DOHH2 (cell line): ENCODE measurements at regions not wholly inside any gene's neighbourhood (a gene's known extent, or its start where the extent isn't known, plus 50 kb on each side); places are given as distances from the start of the nearest gene placed in this dataset.

Source experiments
- H3F3A ChIP-seq: fragments of 200-600 bp; sonication (generic), shearing (Covaris generic); 2 replicates; pipeline ENCODE4 v1.6.0; 2016; ENCODE audit warnings: antibody characterized with exemption, mild to moderate bottlenecking; ENCODE audit not compliant: control insufficient read depth, insufficient read depth
- H3K27ac ChIP-seq: fragments of 200-600 bp; sonication (generic); 2 replicates; pipeline ENCODE4 v1.5.1; 2014; ENCODE audit warnings: low read depth, mild to moderate bottlenecking, low read length, moderate library complexity
- H3K27me3 ChIP-seq: fragments of 200-600 bp; sonication (generic); 2 replicates; pipeline ENCODE4 v1.6.1; 2014; ENCODE audit warnings: mild to moderate bottlenecking, low read length, mixed read lengths; ENCODE audit not compliant: control insufficient read depth
- H3K36me3 ChIP-seq: fragments of 200-600 bp; sonication (generic); 2 replicates; pipeline ENCODE4 v1.6.1; 2014; ENCODE audit warnings: mild to moderate bottlenecking, low read length, moderate library complexity, mixed read lengths; ENCODE audit not compliant: control insufficient read depth
- H3K4me1 ChIP-seq: fragments of 200-600 bp; sonication (generic); 2 replicates; pipeline ENCODE4 v1.6.1; 2014; ENCODE audit warnings: mild to moderate bottlenecking, low read length, mixed read lengths; ENCODE audit not compliant: control insufficient read depth
- H3K4me2 ChIP-seq: fragments of 200-600 bp; sonication (generic); 2 replicates; pipeline ENCODE4 v1.6.0; 2014; ENCODE audit warnings: mild to moderate bottlenecking, low read length, moderate library complexity
- H3K4me3 ChIP-seq: fragments of 200-600 bp; sonication (generic); 2 replicates; pipeline ENCODE4 v1.5.1; 2014; ENCODE audit warnings: mild to moderate bottlenecking, low read length, mixed read lengths
- H3K79me2 ChIP-seq: fragments of 200-600 bp; sonication (generic); 2 replicates; pipeline ENCODE4 v1.6.1; 2014; ENCODE audit warnings: mild to moderate bottlenecking, low read length, mixed read lengths; ENCODE audit not compliant: control insufficient read depth
- H3K9me2 ChIP-seq: fragments of 200-600 bp; sonication (generic); replicated peaks from 2 replicates; pipeline ENCODE4 v1.6.1; 2014; ENCODE audit warnings: mild to moderate bottlenecking, low read length, mixed read lengths; ENCODE audit not compliant: control insufficient read depth
- H3K9me3 ChIP-seq: fragments of 200-600 bp; sonication (generic); 2 replicates; pipeline ENCODE4 v1.6.1; 2014; ENCODE audit warnings: antibody characterized with exemption, low read length, mixed read lengths; ENCODE audit not compliant: control insufficient read depth, insufficient read depth
- H4K20me1 ChIP-seq: fragments of 200-600 bp; sonication (generic); 2 replicates; pipeline ENCODE4 v1.6.0; 2014; ENCODE audit warnings: low read depth, mild to moderate bottlenecking, antibody characterized with exemption, low read length, moderate library complexity; ENCODE audit not compliant: control insufficient read depth, insufficient read depth
- EZH2phosphoT487 ChIP-seq: fragments of 200-600 bp; sonication (generic); IDR thresholded peaks from 2 replicates; pipeline ENCODE4 v1.6.1; 2017; ENCODE audit warnings: borderline replicate concordance, mild to moderate bottlenecking, antibody characterized with exemption, low read length, moderate library complexity, mixed read lengths
- TF ChIP-seq, protein P1 (sequence below): fragments of 200-600 bp; sonication (generic); IDR thresholded peaks from one replicate; pipeline ENCODE4 v1.5.1; 2014; ENCODE audit warnings: antibody characterized with exemption, mild to moderate bottlenecking, low read depth, low read length; ENCODE audit not compliant: poor library complexity, severe bottlenecking

DNA sequence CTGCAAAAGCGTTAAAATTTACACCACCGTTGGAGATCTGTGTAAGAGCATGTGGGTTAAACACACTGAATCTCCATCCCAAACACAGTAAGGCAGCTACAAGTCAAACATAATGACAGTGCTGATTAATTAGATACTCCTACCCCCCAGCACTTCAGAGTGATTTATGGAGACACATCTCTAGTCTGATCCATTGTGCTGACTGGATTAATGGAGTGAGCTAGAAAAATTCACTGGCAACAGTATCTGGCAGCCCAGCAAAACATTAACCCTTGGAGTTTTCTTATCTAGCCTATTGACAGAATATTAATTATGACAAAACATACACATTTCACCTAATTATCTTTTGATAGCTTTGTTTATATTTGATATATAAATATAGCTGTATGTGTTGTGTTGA, 188.6 kb upstream of the ISL1 start:
- Histone ChIP-seq H3F3A (no peaks in the 10 kb centered on the region), H3K4me2 (no peak overlapping the region), H3K9me3 (no peaks in the 10 kb centered on the region)

DNA sequence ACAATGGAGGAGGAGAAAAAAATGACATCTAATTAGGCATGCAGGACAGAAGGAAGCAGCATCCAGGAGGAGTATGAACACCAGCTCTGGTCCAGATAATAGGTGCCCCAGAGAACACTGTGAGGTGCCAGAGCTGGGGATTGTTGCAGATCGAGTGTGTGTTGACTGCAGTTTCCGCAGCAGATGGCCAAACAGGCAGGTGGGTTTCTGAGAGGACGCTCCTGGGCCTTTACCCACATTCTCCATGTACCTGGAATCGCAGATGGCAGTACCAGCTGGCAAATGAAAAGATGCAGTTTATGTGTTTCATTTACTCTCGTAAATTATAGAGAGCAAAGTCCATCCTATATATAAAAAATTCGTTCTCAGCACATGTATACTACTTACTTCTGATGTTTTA, 182.2 kb upstream of the ISL1 start:
- no peak overlapping the region for H3K27ac ChIP-seq
- TF ChIP-seq EZH2phosphoT487 = no peak
- TF ChIP-seq, protein P1, sequence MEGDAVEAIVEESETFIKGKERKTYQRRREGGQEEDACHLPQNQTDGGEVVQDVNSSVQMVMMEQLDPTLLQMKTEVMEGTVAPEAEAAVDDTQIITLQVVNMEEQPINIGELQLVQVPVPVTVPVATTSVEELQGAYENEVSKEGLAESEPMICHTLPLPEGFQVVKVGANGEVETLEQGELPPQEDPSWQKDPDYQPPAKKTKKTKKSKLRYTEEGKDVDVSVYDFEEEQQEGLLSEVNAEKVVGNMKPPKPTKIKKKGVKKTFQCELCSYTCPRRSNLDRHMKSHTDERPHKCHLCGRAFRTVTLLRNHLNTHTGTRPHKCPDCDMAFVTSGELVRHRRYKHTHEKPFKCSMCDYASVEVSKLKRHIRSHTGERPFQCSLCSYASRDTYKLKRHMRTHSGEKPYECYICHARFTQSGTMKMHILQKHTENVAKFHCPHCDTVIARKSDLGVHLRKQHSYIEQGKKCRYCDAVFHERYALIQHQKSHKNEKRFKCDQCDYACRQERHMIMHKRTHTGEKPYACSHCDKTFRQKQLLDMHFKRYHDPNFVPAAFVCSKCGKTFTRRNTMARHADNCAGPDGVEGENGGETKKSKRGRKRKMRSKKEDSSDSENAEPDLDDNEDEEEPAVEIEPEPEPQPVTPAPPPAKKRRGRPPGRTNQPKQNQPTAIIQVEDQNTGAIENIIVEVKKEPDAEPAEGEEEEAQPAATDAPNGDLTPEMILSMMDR = no peak
- no peaks in the 10 kb centered on the region for H3F3A ChIP-seq
- H3K4me2 ChIP-seq = no peak overlapping the region
- no peaks in the 10 kb centered on the region for H3K9me2 ChIP-seq
- no peaks in the 10 kb centered on the region for H4K20me1 ChIP-seq
- no peaks in the 10 kb centered on the region for H3K9me3 ChIP-seq
- H3K27me3 ChIP-seq = no peaks in the 10 kb centered on the region
- H3K4me1 ChIP-seq = no peaks in the 10 kb centered on the region
- H3K79me2 ChIP-seq = no peaks in the 10 kb centered on the region
- no peak overlapping the region for H3K4me3 ChIP-seq
- H3K36me3 ChIP-seq = no peaks in the 10 kb centered on the region

More for the DNA sequence above, 188.6 kb upstream of the ISL1 start:
- H3K27ac ChIP-seq = no peak overlapping the region
- H3K4me3 ChIP-seq = no peak overlapping the region
- H3K27me3 ChIP-seq = no peaks in the 10 kb centered on the region
- no peaks in the 10 kb centered on the region for H3K79me2 ChIP-seq
- no peaks in the 10 kb centered on the region for H3K4me1 ChIP-seq
- no peaks in the 10 kb centered on the region for H3K9me2 ChIP-seq
- no peak for TF ChIP-seq EZH2phosphoT487
- H3K36me3 ChIP-seq = no peaks in the 10 kb centered on the region
- H4K20me1 ChIP-seq = no peaks in the 10 kb centered on the region

DNA sequence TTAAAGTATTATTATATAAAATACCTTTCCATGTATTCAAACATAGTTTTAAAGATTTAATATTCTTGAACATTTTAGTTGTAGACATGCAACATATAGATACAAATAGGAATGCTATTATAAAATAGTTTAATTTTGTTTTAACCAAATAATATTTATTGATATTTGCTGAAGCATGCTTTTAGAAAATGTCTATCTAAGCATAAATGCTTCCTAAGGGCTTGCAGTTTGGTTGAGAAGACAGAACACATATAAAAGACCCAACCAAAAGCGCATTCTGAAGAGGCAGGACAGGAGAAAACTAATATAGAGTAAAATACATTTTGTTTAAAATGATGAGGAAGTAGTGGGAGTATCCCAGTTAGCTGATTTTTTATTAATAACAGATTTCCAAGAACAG, 181.5 kb upstream of the ISL1 start:
- no peak overlapping the region for H3K27ac ChIP-seq
- no peaks in the 10 kb centered on the region for H3K9me2 ChIP-seq
- no peaks in the 10 kb centered on the region for H3K79me2 ChIP-seq
- H3K36me3 ChIP-seq = no peaks in the 10 kb centered on the region
- H3K9me3 ChIP-seq = no peaks in the 10 kb centered on the region
- H3K4me3 ChIP-seq = no peak overlapping the region
- no peaks in the 10 kb centered on the region for H3K4me1 ChIP-seq
- no peak overlapping the region for H3K4me2 ChIP-seq
- no peaks in the 10 kb centered on the region for H3F3A ChIP-seq
- TF ChIP-seq, protein P1 = no peak
- TF ChIP-seq EZH2phosphoT487 = no peak
- no peaks in the 10 kb centered on the region for H3K27me3 ChIP-seq
- H4K20me1 ChIP-seq = no peaks in the 10 kb centered on the region

DNA sequence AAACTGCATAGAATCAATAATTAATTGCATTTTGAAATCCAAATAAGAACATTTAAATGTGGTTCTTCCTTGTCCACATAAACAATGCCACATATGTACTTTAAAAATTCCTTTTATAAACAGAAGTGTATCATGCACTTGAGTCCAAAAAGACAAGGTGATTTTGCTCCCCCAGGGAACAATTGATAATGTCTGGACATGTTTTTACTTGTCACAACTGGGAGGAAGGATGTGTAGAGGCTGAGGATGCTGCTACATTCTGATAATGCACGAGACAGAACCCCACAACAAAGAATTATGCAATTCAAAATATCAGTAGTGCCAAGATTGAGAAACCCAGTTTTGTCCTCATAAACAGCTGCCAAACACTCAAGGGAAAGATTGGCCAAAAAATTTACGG, 181.1 kb upstream of the ISL1 start:
- H3K27me3 ChIP-seq = no peaks in the 10 kb centered on the region

More for the DNA sequence above, 181.1 kb upstream of the ISL1 start:
- Histone ChIP-seq H3K36me3 (no peaks in the 10 kb centered on the region), H3K27ac (no peak overlapping the region), H3K79me2 (no peaks in the 10 kb centered on the region), H3K4me3 (no peak overlapping the region), H3K4me1 (no peaks in the 10 kb centered on the region), H3K4me2 (no peak overlapping the region), H4K20me1 (no peaks in the 10 kb centered on the region), H3K9me3 (no peaks in the 10 kb centered on the region), H3K9me2 (no peaks in the 10 kb centered on the region), H3F3A (no peaks in the 10 kb centered on the region)
- TF ChIP-seq, protein P1 = no peak
- TF ChIP-seq EZH2phosphoT487 = no peak
